T1000 (cell line): ENCODE measurements at regions not wholly inside any gene's neighbourhood (a gene's known extent, or its start where the extent isn't known, plus 50 kb on each side); places are given as distances from the start of the nearest gene placed in this dataset.
"Not testable (repeated sequence)": the region's sequence is repeated elsewhere in the genome, so short reads cannot be mapped to it uniquely, and the experiment has no call there.

Experiments
- DNase-seq: peaks from one replicate; lab custom pipeline; 2025; ENCODE audit warnings: mixed read lengths; lab: John Stamatoyannopoulos, UW

- no peak for DNase-seq
These were observed 800.9 kb upstream of the CHORDC1 start for GRCh38 chr11:91023731-91024130.

DNA sequence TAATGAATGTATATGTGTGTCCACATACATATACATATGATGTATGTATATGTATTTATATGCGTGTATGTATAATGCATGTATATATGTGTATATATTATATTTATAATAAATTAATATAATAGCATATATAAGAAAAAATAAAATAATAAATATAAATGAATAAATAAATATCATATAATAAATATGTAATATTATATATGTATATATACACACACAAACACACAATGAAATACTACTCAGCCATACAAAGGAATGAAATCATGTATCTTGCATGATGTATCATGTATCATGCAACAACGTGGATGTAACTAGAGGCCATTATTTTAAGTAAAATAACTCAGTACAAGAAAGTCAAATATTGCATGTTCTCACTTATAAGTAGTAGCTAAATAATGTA is 788.7 kb upstream of the CHORDC1 start:
- no peak for DNase-seq

DNA sequence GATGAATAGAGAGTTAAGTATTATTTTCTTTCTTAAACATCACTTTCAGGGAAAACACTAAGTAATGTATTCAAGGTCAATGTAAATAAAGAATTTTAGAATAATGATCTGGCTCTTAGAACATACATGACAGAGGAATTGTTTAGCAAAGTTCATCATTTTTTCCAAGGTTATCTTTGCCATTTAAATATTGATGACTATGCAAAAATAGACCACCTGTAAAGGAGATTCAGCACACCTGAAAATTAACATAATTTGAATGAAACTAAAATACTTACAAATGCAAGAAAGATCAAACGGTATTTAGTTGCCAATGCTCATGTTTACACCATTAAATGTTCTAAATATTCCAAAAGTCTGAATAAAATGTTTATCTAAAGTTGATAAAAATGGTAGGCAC is 782.6 kb upstream of the CHORDC1 start:
- DNase-seq, result no peak

- DNase-seq, result no peak
These were observed 774.4 kb upstream of the CHORDC1 start for GRCh38 chr11:90997241-90997640.

DNA sequence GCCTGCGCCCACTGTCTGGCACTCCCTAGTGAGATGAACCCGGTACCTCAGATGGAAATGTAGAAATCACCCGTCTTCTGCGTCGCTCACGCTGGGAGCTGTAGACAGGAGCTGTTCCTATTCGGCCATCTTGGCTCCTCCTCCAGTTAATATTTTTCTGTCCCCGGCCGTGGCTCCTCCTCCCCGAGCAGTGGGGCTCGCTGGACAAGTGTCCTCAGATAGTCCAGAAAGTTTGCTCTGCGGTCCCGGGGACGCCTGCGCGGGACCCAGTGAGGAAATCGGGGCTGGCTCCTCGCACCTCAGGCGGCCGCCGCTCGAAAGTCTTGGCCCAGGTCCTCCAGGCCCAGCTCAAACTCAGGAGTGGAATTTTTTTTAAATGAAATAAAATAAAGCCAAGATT is 749.3 kb upstream of the CHORDC1 start:
- not testable (repeated sequence) for DNase-seq

GRCh38 chr11:90947930-90948329 is 725.1 kb upstream of the CHORDC1 start:
- DNase-seq, result no peak

GRCh38 chr11:90930252-90930651 is 707.4 kb upstream of the CHORDC1 start:
- DNase-seq, result no peak

GRCh38 chr11:90919332-90919731 is 696.5 kb upstream of the CHORDC1 start:
- DNase-seq, result no peak

GRCh38 chr11:90916706-90917105 is 693.9 kb upstream of the CHORDC1 start:
- no peak for DNase-seq

GRCh38 chr11:90913131-90913668 is 690.4 kb upstream of the CHORDC1 start:
- DNase-seq, result no peak

GRCh38 chr11:90912631-90913030 is 689.8 kb upstream of the CHORDC1 start:
- DNase-seq, result no peak

- DNase-seq, result no peak
These were observed 688.3 kb upstream of the CHORDC1 start for GRCh38 chr11:90911192-90911591.

GRCh38 chr11:90908074-90908473 is 685.2 kb upstream of the CHORDC1 start:
- no peak for DNase-seq

DNA sequence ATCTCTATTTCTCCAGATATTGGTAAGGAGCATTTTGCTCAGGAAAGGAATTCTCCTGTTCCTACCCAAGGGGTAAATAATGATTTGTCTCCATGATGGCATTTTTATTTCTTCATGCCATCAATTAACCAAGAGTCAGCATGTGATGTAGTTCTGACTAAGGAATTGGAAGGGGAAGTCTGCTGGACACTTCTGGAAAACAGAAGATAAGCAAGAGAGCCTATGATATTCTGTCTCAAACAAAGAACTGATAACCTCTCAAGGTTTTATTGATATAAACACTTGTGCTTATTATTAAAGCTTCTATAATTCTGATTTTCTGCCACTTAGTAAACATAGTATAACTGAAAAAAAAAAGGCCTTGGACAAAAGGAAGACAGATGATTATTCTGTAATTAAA is 673.0 kb upstream of the CHORDC1 start:
- no peak for DNase-seq

DNA sequence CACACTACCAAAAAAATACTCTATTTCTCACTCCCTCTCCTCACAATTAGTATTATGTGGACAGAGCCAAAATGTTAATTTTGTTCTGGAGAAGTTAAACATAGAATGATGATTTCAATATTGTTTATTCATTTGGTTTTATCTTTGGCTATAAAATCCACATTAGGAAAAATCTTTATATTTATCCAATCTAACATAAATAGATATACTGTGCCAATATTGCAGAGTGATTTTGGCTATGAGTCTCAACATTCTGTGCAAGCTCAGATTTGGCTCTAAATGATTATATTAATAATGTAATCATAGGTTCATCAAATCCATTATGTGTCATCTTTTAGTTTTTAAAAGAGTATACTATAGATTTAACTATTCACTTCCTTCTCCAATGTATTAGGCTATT is 667.5 kb upstream of the CHORDC1 start:
- no peak for DNase-seq

DNA sequence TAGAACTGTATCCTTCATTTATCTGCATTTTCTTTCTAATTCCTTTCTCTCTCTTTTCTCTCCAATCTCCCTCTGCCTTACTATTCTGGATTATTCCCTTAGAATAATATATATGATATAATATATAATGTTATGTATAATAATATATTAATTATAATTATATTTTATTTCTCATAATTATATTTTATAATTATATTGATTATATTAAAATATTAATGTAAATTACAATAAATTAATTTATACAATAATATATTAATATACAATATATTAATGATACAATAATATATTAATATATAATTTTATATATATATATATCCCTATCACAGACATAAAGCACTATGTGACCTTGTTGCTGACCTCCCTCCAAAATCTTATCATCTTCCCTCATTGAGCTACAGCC is 661.3 kb upstream of the CHORDC1 start:
- DNase-seq, result no peak

DNA sequence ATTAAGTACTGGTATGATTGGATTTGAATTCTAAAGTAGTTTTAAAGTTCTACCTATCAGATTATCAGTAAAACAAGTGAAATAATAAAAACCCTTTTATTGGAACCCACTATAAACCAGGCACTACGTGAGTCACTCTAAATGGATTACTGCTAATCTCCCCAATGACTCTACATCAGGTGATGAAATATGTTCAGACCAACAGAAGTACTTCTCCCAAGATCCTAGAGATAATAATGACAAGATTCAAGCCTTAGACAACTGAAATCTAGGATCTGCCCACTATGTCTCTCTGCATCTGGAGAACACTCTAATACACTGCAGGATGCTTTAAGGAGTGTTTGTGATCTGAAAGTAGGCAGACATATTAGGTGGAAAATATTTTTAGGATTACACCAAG is 652.1 kb upstream of the CHORDC1 start:
- DNase-seq, result no peak

GRCh38 chr11:90874281-90874680 is 651.4 kb upstream of the CHORDC1 start:
- DNase-seq, result no peak

GRCh38 chr11:90867416-90867815 is 644.6 kb upstream of the CHORDC1 start:
- no peak for DNase-seq

DNA sequence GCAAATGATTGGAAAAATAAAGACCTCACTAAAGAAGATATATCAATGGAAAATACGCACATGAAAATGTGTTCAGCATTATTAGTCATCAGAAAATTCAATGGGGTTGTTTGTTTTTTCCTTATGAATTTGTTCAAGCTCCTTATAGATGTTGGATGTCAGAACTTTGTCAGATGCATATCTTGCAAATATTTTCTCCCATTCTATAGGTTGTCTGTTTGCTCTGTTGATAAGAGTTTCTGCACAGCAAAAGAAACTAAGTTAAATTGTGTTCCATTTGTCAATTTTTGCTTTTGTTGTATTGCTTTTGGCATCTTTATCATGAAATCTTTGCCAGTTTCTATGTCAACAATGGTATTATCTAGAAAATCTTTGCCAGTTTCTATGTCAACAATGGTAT is 633.9 kb upstream of the CHORDC1 start:
- no peak for DNase-seq

DNA sequence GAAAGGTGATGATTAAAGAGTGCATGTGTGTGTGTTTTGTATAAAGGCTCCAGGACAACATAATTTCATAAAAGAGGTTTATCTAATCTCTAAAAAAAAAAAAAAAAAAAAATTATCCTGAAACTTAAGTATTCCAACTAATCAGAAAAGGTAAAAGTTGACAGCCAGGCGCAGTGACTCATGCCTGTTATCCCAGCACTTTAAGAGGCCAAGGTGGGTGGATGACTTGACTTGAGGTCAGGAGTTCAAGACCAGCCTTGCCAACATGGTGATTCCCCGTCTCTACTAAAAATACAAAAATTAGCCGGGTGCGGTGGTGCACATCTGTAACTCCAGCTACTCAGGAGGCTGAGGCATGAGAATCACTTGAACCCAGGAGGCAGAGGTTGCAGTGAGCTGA is 632.7 kb upstream of the CHORDC1 start:
- no peak for DNase-seq

- no peak for DNase-seq
These were observed 628.3 kb upstream of the CHORDC1 start for GRCh38 chr11:90851196-90851595.

DNA sequence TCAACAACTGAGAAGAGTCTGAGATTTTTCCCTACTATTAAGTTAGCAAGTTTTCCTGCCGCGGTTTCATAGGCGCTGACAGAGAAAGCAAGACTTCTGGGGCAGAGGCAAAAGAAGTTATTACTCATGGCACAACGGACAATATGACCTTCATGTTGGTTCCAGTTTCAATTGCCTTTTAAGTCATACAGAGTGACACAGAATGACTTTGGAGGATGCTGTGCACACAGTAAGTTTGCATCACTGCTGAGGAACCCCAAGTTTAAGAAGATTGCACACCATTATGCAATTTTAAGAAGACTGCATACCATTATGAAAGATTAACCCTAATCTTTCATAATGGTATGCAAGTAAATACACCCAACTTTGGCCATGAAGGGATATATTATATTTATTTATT is 626.5 kb upstream of the CHORDC1 start:
- DNase-seq, result no peak

DNA sequence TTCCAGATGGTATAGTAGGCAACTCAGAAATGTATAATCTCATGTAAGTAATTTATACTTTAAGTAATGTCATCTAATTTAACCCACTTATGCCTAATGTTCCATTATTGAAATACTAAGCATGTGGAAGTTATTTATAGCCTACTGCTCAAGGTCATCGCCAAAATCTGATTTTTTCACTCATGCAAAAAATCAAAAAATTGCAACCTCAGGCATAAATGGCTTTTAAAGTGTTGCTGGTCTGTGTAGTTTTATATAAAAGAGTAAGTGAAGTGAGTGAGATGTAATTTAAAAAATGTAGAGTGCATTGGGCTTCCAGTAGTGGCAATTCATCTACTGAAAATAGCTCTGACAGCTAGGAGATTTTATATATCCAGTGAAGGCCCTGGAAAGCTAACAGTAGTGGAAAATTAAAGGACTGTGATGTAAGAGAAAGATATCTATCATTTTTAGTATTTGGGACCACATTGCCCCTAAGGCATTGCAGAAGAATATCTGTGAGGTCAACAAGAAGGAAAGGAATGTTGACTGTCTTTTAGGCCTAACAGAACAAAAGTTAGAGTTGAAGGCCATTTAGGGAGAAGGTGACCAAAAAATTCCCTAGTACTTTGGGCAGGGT is 624.5 kb upstream of the CHORDC1 start:
- DNase-seq, result no peak
